ENCODE measurements at regions not wholly inside any gene's neighbourhood (a gene's known extent, or its start where the extent isn't known, plus 50 kb on each side); places are given as distances from the start of the nearest gene placed in this dataset.

GRCh38 chr12:93154096-93154728 is 223.5 kb upstream of the NUDT4 start:
- FAIRE-seq, result no peak
- no peak for TF ChIP-seq POLR2A (IDR thresholded peaks at IDR 0.05; ENCODE audit: low read depth, low read length)
- no peak for DNase-seq (ENCODE audit: insufficient read length, low spot score)

- no peak for TF ChIP-seq POLR2A (IDR thresholded peaks at IDR 0.05; ENCODE audit: low read depth, low read length)
- DNase-seq (ENCODE audit: insufficient read length, low spot score), result no peak
- FAIRE-seq, result no peak
Observed at GRCh38 chr12:93154753-93155480, 222.8 kb upstream of the NUDT4 start.

- TF ChIP-seq POLR2A (IDR thresholded peaks at IDR 0.05; ENCODE audit: low read depth, low read length), result no peak
- DNase-seq (ENCODE audit: insufficient read length, low spot score) (no peak), FAIRE-seq (no peak)
Observed at GRCh38 chr12:93156086-93156716, 221.5 kb upstream of the NUDT4 start.

- no peak for TF ChIP-seq POLR2A (IDR thresholded peaks at IDR 0.05; ENCODE audit: low read depth, low read length)
- no peak for FAIRE-seq
- no peak for DNase-seq (ENCODE audit: insufficient read length, low spot score)
Observed at GRCh38 chr12:93157279-93157678, 220.4 kb upstream of the NUDT4 start.

GRCh38 chr12:93158065-93158843 is 219.5 kb upstream of the NUDT4 start:
- no peak for FAIRE-seq
- TF ChIP-seq POLR2A (IDR thresholded peaks at IDR 0.05; ENCODE audit: low read depth, low read length), result no peak
- DNase-seq (ENCODE audit: insufficient read length, low spot score), result no peak

- no peak for FAIRE-seq
- no peak for TF ChIP-seq POLR2A (IDR thresholded peaks at IDR 0.05; ENCODE audit: low read depth, low read length)
Observed at GRCh38 chr12:93163260-93164036, 214.3 kb upstream of the NUDT4 start.

GRCh38 chr12:93164103-93164880 is 213.4 kb upstream of the NUDT4 start:
- no peak for TF ChIP-seq POLR2A (IDR thresholded peaks at IDR 0.05; ENCODE audit: low read depth, low read length)
- FAIRE-seq (no peak), DNase-seq (ENCODE audit: insufficient read length, low spot score) (no peak)

More at GRCh38 chr12:93163260-93164036, 214.3 kb upstream of the NUDT4 start:
- no peak for DNase-seq (ENCODE audit: insufficient read length, low spot score)

- FAIRE-seq, result no peak
- DNase-seq (ENCODE audit: insufficient read length, low spot score), result no peak
- TF ChIP-seq POLR2A (IDR thresholded peaks at IDR 0.05; ENCODE audit: low read depth, low read length), result no peak
Observed at GRCh38 chr12:93165384-93165932, 212.3 kb upstream of the NUDT4 start.

- DNase-seq (ENCODE audit: insufficient read length, low spot score), result no peak
- no peak for FAIRE-seq
- TF ChIP-seq POLR2A (IDR thresholded peaks at IDR 0.05; ENCODE audit: low read depth, low read length), result no peak
Observed at GRCh38 chr12:93166541-93167307, 211.0 kb upstream of the NUDT4 start.

- no peak for FAIRE-seq
Observed at GRCh38 chr12:93167331-93167730, 210.4 kb upstream of the NUDT4 start.

GRCh38 chr12:93167841-93168492 is 209.8 kb upstream of the NUDT4 start:
- FAIRE-seq (no peak), DNase-seq (ENCODE audit: insufficient read length, low spot score) (no peak)
- no peak for TF ChIP-seq POLR2A (IDR thresholded peaks at IDR 0.05; ENCODE audit: low read depth, low read length)

More at GRCh38 chr12:93167331-93167730, 210.4 kb upstream of the NUDT4 start:
- no peak for DNase-seq (ENCODE audit: insufficient read length, low spot score)
- TF ChIP-seq POLR2A (IDR thresholded peaks at IDR 0.05; ENCODE audit: low read depth, low read length), result no peak

All from H54 (cell line).